ES-I3 (cell line): ENCODE measurements at regions not wholly inside any gene's neighbourhood (a gene's known extent, or its start where the extent isn't known, plus 50 kb on each side); places are given as distances from the start of the nearest gene placed in this dataset.
"Not testable (repeated sequence)": the region's sequence is repeated elsewhere in the genome, so short reads cannot be mapped to it uniquely, and the experiment has no call there.

Experiments
- H3K36me3 ChIP-seq: 2 replicates; pipeline ENCODE4 v1.6.1; 2013; ENCODE audit warnings: mild to moderate bottlenecking, low read length, control low read depth, moderate library complexity; ENCODE audit not compliant: insufficient read depth
- H3K4me1 ChIP-seq: 2 replicates; pipeline ENCODE4 v1.6.1; 2013; ENCODE audit warnings: mild to moderate bottlenecking, control low read depth, low read length; ENCODE audit not compliant: insufficient read depth
- H3K9ac ChIP-seq: 2 replicates; pipeline ENCODE4 v1.6.1; 2013; ENCODE audit warnings: low read depth, mild to moderate bottlenecking, low read length, moderate library complexity
- H3K9me3 ChIP-seq: 2 replicates; pipeline ENCODE4 v1.6.1; 2013; ENCODE audit warnings: mild to moderate bottlenecking, low read length, moderate library complexity; ENCODE audit not compliant: control insufficient read depth, insufficient read depth

GRCh38 chr10:10727812-10728211, 289.9 kb upstream of the CELF2 start:
- Histone ChIP-seq H3K9ac (no peak overlapping the region), H3K4me1 (no peaks in the 10 kb centered on the region), H3K36me3 (no peaks in the 10 kb centered on the region), H3K9me3 (no peaks in the 10 kb centered on the region)

GRCh38 chr10:10730471-10731043, 287.1 kb upstream of the CELF2 start:
- Histone ChIP-seq H3K36me3 (no peaks in the 10 kb centered on the region), H3K4me1 (no peaks in the 10 kb centered on the region), H3K9me3 (no peaks in the 10 kb centered on the region), H3K9ac (no peak overlapping the region)

- no peaks in the 10 kb centered on the region for H3K4me1 ChIP-seq
- no peaks in the 10 kb centered on the region for H3K9me3 ChIP-seq
- H3K9ac ChIP-seq: no peak overlapping the region
- H3K36me3 ChIP-seq: no peaks in the 10 kb centered on the region
These were observed 286.3 kb upstream of the CELF2 start for GRCh38 chr10:10731366-10731765.

GRCh38 chr10:10734356-10735064, 283.2 kb upstream of the CELF2 start:
- Histone ChIP-seq H3K9ac (no peak overlapping the region), H3K9me3 (no peaks in the 10 kb centered on the region), H3K4me1 (no peaks in the 10 kb centered on the region), H3K36me3 (no peaks in the 10 kb centered on the region)

GRCh38 chr10:10745291-10745690, 272.4 kb upstream of the CELF2 start:
- Histone ChIP-seq H3K9me3 (0 out of 2 replicates have a peak, but pooled peaks cover 2% of the 10 kb centered on the region), H3K36me3 (no peaks in the 10 kb centered on the region), H3K4me1 (no peaks in the 10 kb centered on the region)

GRCh38 chr10:10755490-10755889, 262.2 kb upstream of the CELF2 start:
- no peaks in the 10 kb centered on the region for H3K36me3 ChIP-seq
- no peaks in the 10 kb centered on the region; the same call in 1 of the 2 replicates for H3K9me3 ChIP-seq
- no peak overlapping the region for H3K9ac ChIP-seq
- no peaks in the 10 kb centered on the region for H3K4me1 ChIP-seq

More at GRCh38 chr10:10745291-10745690, 272.4 kb upstream of the CELF2 start:
- no peak overlapping the region for H3K9ac ChIP-seq

GRCh38 chr10:10758306-10758705, 259.4 kb upstream of the CELF2 start:
- no peaks in the 10 kb centered on the region for H3K4me1 ChIP-seq
- H3K9ac ChIP-seq: no peak overlapping the region
- H3K36me3 ChIP-seq: no peaks in the 10 kb centered on the region
- H3K9me3 ChIP-seq: no peaks in the 10 kb centered on the region

GRCh38 chr10:10759806-10760205, 257.9 kb upstream of the CELF2 start:
- not testable (repeated sequence) for H3K9me3 ChIP-seq, H3K9ac ChIP-seq, H3K4me1 ChIP-seq, H3K36me3 ChIP-seq

GRCh38 chr10:10765017-10765416, 252.7 kb upstream of the CELF2 start:
- Histone ChIP-seq H3K9ac (no peak overlapping the region), H3K36me3 (no peaks in the 10 kb centered on the region), H3K9me3 (no peaks in the 10 kb centered on the region), H3K4me1 (no peaks in the 10 kb centered on the region)

- Histone ChIP-seq H3K36me3 (no peaks in the 10 kb centered on the region), H3K4me1 (no peaks in the 10 kb centered on the region), H3K9ac (no peak overlapping the region), H3K9me3 (no peaks in the 10 kb centered on the region)
These were observed 245.3 kb upstream of the CELF2 start for GRCh38 chr10:10772411-10772810.

- Histone ChIP-seq H3K9ac (no peak overlapping the region), H3K36me3 (peaks cover 3% of the 10 kb centered on the region; the same call in 1 of the 2 replicates), H3K9me3 (no peaks in the 10 kb centered on the region), H3K4me1 (no peaks in the 10 kb centered on the region)
These were observed 244.7 kb upstream of the CELF2 start for GRCh38 chr10:10772874-10773508.

- Histone ChIP-seq H3K36me3 (peaks cover 3% of the 10 kb centered on the region; the same call in 1 of the 2 replicates), H3K4me1 (no peaks in the 10 kb centered on the region), H3K9me3 (no peaks in the 10 kb centered on the region), H3K9ac (no peak overlapping the region)
These were observed 243.3 kb upstream of the CELF2 start for GRCh38 chr10:10774416-10774815.

- Histone ChIP-seq H3K36me3 (peaks cover 3% of the 10 kb centered on the region; the same call in 1 of the 2 replicates), H3K9ac (no peak overlapping the region)
These were observed 241.3 kb upstream of the CELF2 start for GRCh38 chr10:10776363-10776762.

GRCh38 chr10:10777279-10777678, 240.4 kb upstream of the CELF2 start:
- Histone ChIP-seq H3K9me3 (no peaks in the 10 kb centered on the region; the same call in 1 of the 2 replicates), H3K36me3 (peaks cover 3% of the 10 kb centered on the region; the same call in 1 of the 2 replicates), H3K4me1 (no peaks in the 10 kb centered on the region), H3K9ac (no peak overlapping the region)

More at GRCh38 chr10:10776363-10776762, 241.3 kb upstream of the CELF2 start:
- Histone ChIP-seq H3K9me3 (no peaks in the 10 kb centered on the region), H3K4me1 (no peaks in the 10 kb centered on the region)

- peaks cover 3% of the 10 kb centered on the region; the same call in 1 of the 2 replicates for H3K36me3 ChIP-seq
- H3K4me1 ChIP-seq: no peaks in the 10 kb centered on the region
- no peak overlapping the region for H3K9ac ChIP-seq
- H3K9me3 ChIP-seq: peaks cover 3% of the 10 kb centered on the region
These were observed 239.9 kb upstream of the CELF2 start for GRCh38 chr10:10777723-10778122.
